Keratinocyte (primary cell): ENCODE measurements at regions not wholly inside any gene's neighbourhood (a gene's known extent, or its start where the extent isn't known, plus 50 kb on each side); places are given as distances from the start of the nearest gene placed in this dataset.

Source experiments
- CTCF ChIP-seq, 3 experiments: IDR thresholded peaks in 1 of 3; conservative IDR thresholded peaks in 1 of 3; optimal IDR thresholded peaks in 1 of 3; 2 replicates in 2 of 3; 3 replicates in 1 of 3; pipeline versions ENCODE3 to v1.5.1; 2011; ENCODE audit warnings: low read length in 3 of 3, mild to moderate bottlenecking in 3 of 3, moderate library complexity in 2 of 3, control low read depth in 1 of 3, inconsistent platforms in 1 of 3; ENCODE audit not compliant: insufficient read depth in 2 of 3; ENCODE audit errors: extremely low read depth in 1 of 3
- EZH2 ChIP-seq: IDR thresholded peaks from one replicate; pipeline ENCODE4 v1.6.1; 2012; ENCODE audit warnings: inconsistent platforms, mild to moderate bottlenecking, low read length, moderate library complexity

GRCh38 chr10:78770167-78771090, 298.3 kb upstream of the ZMIZ1 start:
- TF ChIP-seq CTCF (optimal IDR thresholded peaks at IDR 0.05 in 1 of 3, IDR thresholded peaks at IDR 0.05 in 1 of 3, conservative IDR thresholded peaks at IDR 0.05 in 1 of 3; ENCODE audit: extremely low read depth in 1 of 3, insufficient read depth in 2 of 3, low read length in 3 of 3) (no peak), EZH2 (no peak)
